AG09319 (cell line): ENCODE measurements at regions not wholly inside any gene's neighbourhood (a gene's known extent, or its start where the extent isn't known, plus 50 kb on each side); places are given as distances from the start of the nearest gene placed in this dataset.

Source experiments
- DNase-seq: peaks from one replicate; pipeline ENCODE4 v3.0.0-alpha.2; 2010; ENCODE audit warnings: low read depth; ENCODE audit errors: extremely low read depth
- TF ChIP-seq, protein P1 (sequence below): IDR thresholded peaks from 2 replicates; pipeline ENCODE4 v1.5.1; 2011; ENCODE audit warnings: low read depth, mild to moderate bottlenecking, inconsistent platforms, low read length, moderate library complexity

DNA sequence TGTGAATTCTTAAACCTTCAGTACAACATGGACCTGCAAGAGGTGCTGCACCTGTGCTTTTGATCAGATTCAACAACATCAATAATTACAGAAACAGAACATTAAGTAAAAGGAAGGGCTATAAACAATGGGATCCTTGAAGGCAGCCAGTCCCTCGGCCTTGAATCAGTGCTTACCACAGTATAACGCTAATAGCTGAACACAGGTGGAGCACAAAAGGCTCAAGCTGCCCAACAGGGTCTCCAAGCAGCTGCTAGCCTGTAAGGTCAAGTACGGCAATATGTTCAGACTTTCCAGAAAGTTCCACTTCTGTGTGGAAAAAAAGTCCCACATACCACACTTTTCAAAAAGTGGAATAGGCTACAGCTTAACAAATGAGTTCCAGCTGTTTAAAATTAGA is 61.9 kb upstream of the ITGA1 start:
- TF ChIP-seq, protein P1, sequence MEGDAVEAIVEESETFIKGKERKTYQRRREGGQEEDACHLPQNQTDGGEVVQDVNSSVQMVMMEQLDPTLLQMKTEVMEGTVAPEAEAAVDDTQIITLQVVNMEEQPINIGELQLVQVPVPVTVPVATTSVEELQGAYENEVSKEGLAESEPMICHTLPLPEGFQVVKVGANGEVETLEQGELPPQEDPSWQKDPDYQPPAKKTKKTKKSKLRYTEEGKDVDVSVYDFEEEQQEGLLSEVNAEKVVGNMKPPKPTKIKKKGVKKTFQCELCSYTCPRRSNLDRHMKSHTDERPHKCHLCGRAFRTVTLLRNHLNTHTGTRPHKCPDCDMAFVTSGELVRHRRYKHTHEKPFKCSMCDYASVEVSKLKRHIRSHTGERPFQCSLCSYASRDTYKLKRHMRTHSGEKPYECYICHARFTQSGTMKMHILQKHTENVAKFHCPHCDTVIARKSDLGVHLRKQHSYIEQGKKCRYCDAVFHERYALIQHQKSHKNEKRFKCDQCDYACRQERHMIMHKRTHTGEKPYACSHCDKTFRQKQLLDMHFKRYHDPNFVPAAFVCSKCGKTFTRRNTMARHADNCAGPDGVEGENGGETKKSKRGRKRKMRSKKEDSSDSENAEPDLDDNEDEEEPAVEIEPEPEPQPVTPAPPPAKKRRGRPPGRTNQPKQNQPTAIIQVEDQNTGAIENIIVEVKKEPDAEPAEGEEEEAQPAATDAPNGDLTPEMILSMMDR: no peak
- no peak for DNase-seq

GRCh38 chr5:52727020-52727419 is 60.7 kb upstream of the ITGA1 start:
- TF ChIP-seq, protein P1: no peak
- DNase-seq: no peak

DNA sequence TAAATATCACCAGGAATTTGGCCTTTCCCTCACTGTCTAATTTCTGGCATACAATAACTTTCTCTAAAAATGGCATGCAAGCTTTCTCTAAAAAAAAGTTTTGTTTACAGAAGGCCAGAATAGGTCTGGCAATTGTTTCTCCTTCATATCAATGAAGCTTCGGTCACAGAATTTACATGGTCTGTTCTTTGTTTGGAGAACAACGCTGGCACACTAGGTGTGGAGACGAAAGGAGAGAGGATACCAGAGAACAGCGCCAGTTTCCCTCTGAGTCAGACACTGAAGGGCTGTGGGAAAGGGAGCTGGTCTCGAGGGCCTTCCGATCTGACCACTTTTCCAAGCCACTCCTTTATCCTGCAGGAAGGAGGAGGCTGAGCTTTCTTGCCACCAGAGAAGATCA is 60.1 kb upstream of the ITGA1 start:
- TF ChIP-seq, protein P1: no peak
- DNase-seq: peak; percentile 57

DNA sequence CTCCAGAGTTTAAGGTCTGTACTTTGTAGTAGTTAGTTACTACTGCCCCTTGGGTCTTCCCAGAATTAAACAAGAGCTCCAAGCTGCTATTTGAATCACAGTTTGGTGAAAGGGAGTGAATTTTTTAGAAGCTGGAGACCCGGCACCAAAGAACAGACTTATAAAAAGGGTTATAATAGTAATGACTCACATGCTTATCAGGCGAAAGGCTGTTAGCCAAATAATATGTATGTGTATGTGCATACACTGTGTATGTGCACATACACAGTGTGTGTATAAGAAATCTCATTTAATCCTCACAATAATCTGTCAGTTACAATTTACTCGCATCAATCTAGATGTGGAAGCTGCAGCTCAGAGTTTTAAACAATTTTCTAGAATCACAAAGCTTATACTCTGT is 59.5 kb upstream of the ITGA1 start:
- no peak for DNase-seq
- TF ChIP-seq, protein P1: no peak

GRCh38 chr5:52728686-52729085 is 59.0 kb upstream of the ITGA1 start:
- DNase-seq: no peak
- TF ChIP-seq, protein P1: no peak

DNA sequence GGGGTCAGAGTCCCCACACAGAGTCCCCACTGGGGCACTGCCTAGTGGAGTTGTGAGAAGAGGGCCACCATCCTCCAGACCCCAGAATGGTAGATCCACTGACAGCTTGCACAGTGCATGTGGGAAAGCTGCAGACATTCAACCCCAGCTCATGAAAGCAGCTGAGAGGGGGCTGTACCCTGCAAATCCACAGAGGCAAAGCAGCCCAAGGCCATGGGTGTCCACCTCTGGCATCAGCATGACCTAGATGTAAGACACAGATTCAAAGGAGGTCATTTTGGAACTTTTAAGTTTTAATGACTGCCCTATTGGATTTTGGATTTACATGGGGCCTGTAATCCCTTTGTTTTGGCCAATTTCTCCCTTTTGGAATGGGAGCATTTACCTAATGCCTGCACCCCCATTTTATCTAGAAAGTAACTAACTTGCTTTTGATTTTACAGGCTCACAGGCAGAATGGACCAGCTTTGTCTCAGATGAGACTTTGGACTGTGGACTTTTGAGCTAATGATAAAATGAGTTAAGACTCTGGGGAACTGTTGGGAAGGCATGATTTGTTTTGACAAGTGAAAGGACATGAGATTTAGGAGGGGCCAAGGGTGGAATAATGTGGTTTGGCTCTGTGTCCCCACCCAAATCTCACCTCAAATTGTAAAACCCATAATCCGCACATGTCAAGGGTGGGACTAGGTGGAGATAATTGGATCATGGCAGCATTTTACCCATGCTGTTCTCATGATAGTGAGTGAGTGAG is 56.3 kb upstream of the ITGA1 start:
- TF ChIP-seq, protein P1: no peak
- DNase-seq: no peak

DNA sequence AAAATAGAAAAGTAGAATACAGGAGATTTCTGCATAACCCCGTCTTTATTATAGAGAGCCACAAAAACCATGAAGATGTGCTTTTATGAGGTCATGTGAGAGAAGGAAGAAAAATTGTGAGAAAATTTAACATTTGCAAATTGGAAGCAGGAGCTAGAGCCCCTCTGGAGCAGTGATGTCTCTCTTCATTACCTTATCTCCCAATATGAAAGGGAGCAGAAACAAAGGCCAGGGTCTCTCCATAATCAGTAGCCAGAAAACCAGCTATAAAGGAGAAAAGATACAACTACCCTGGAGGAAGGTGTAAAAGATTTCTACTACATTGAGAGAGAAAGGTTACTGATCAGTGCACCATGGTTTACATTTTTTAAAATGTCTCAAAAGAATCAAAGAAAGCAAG is 53.2 kb upstream of the ITGA1 start:
- TF ChIP-seq, protein P1: no peak
- no peak for DNase-seq
